Panc1 (cell line): ENCODE measurements at regions not wholly inside any gene's neighbourhood (a gene's known extent, or its start where the extent isn't known, plus 50 kb on each side); places are given as distances from the start of the nearest gene placed in this dataset.

ENCODE experiments used
- CTCF ChIP-seq: fragments of 450-650 bp; IDR thresholded peaks from 2 replicates; pipeline ENCODE4 v1.5.1; 2017; ENCODE audit warnings: mild to moderate bottlenecking
- POLR2AphosphoS5 ChIP-seq: IDR thresholded peaks from 2 replicates; pipeline ENCODE4 v1.6.1; 2012; ENCODE audit warnings: mild to moderate bottlenecking, low read depth, low read length, moderate library complexity
- REST ChIP-seq, 2 experiments: IDR thresholded peaks; 2 replicates each; pipeline ENCODE4 v1.6.1; 2011 to 2012; ENCODE audit warnings: low read depth in 2 of 2, control low read depth in 1 of 2, low read length in 1 of 2, mild to moderate bottlenecking in 1 of 2, moderate library complexity in 1 of 2; ENCODE audit not compliant: insufficient read depth in 1 of 2

GRCh38 chr16:14366447-14366846 lies 263.6 kb downstream of the PARN start:
- TF ChIP-seq POLR2AphosphoS5, result no peak
- no peak for TF ChIP-seq REST (IDR thresholded peaks at IDR 0.05; ENCODE audit: insufficient read depth in 1 of 2, low read depth in 2 of 2, low read length in 1 of 2)
- TF ChIP-seq CTCF, result no peak
